B cell (primary cell): ENCODE measurements at regions not wholly inside any gene's neighbourhood (a gene's known extent, or its start where the extent isn't known, plus 50 kb on each side); places are given as distances from the start of the nearest gene placed in this dataset.

ENCODE experiments used
- CTCF ChIP-seq: fragments of 200-600 bp; IDR thresholded peaks from one replicate; pipeline ENCODE4 v1.8.0; 2022; ENCODE audit warnings: antibody characterized with exemption, mild to moderate bottlenecking
- EZH2 ChIP-seq: IDR thresholded peaks from 2 replicates; pipeline ENCODE4 v1.6.1; 2012; ENCODE audit warnings: borderline replicate concordance, low read depth, mild to moderate bottlenecking, moderate library complexity, low read length; ENCODE audit not compliant: insufficient read depth, poor library complexity, severe bottlenecking

GRCh38 chr14:90464481-90464880 is 67.7 kb downstream of the CALM1 start:
- TF ChIP-seq CTCF (no peak), EZH2 (no peak)
